Panc1 (cell line): ENCODE measurements at regions not wholly inside any gene's neighbourhood (a gene's known extent, or its start where the extent isn't known, plus 50 kb on each side); places are given as distances from the start of the nearest gene placed in this dataset.

ENCODE experiments used
- POLR2AphosphoS5 ChIP-seq: IDR thresholded peaks from 2 replicates; pipeline ENCODE4 v1.6.1; 2012; ENCODE audit warnings: mild to moderate bottlenecking, low read depth, low read length, moderate library complexity
- SIN3A ChIP-seq: IDR thresholded peaks from 2 replicates; pipeline ENCODE4 v1.6.1; 2012; ENCODE audit warnings: low read depth, mild to moderate bottlenecking, low read length, moderate library complexity, borderline replicate concordance; ENCODE audit not compliant: insufficient read depth
- TCF7L2 ChIP-seq: IDR thresholded peaks from 2 replicates; pipeline ENCODE4 v1.6.1; 2011; ENCODE audit warnings: mild to moderate bottlenecking, low read depth, low read length, inconsistent platforms
- TF ChIP-seq, protein P1 (sequence below): fragments of 450-650 bp; IDR thresholded peaks from 2 replicates; pipeline ENCODE4 v1.5.1; 2017; ENCODE audit warnings: mild to moderate bottlenecking
- TF ChIP-seq, protein P2 (sequence below), 2 experiments: IDR thresholded peaks; 2 replicates each; pipeline ENCODE4 v1.6.1; 2011 to 2012; ENCODE audit warnings: low read depth in 2 of 2, control low read depth in 1 of 2, low read length in 1 of 2, mild to moderate bottlenecking in 1 of 2, moderate library complexity in 1 of 2; ENCODE audit not compliant: insufficient read depth in 1 of 2

DNA sequence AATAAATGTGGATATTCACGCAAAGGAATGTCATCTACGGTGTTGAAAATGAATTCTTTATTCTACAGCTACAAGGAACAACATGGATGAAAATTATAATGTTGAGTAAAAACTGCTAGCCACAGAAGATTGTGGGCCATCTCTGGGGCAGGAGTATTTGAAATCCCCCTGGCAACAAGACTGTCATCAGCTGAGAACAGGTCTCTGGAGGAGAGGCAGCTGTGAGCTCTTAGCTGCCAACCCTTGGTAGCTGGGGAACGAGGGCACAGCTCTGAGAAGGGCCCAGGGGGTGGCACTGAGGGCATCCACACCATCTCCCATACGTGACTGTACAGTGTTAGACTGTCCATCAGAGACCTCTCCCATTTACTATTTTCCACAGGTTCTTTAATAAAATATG, 340.1 kb upstream of the MGMT start:
- TF ChIP-seq POLR2AphosphoS5: no peak
- TF ChIP-seq, protein P1, sequence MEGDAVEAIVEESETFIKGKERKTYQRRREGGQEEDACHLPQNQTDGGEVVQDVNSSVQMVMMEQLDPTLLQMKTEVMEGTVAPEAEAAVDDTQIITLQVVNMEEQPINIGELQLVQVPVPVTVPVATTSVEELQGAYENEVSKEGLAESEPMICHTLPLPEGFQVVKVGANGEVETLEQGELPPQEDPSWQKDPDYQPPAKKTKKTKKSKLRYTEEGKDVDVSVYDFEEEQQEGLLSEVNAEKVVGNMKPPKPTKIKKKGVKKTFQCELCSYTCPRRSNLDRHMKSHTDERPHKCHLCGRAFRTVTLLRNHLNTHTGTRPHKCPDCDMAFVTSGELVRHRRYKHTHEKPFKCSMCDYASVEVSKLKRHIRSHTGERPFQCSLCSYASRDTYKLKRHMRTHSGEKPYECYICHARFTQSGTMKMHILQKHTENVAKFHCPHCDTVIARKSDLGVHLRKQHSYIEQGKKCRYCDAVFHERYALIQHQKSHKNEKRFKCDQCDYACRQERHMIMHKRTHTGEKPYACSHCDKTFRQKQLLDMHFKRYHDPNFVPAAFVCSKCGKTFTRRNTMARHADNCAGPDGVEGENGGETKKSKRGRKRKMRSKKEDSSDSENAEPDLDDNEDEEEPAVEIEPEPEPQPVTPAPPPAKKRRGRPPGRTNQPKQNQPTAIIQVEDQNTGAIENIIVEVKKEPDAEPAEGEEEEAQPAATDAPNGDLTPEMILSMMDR: no peak
- TF ChIP-seq, protein P2, sequence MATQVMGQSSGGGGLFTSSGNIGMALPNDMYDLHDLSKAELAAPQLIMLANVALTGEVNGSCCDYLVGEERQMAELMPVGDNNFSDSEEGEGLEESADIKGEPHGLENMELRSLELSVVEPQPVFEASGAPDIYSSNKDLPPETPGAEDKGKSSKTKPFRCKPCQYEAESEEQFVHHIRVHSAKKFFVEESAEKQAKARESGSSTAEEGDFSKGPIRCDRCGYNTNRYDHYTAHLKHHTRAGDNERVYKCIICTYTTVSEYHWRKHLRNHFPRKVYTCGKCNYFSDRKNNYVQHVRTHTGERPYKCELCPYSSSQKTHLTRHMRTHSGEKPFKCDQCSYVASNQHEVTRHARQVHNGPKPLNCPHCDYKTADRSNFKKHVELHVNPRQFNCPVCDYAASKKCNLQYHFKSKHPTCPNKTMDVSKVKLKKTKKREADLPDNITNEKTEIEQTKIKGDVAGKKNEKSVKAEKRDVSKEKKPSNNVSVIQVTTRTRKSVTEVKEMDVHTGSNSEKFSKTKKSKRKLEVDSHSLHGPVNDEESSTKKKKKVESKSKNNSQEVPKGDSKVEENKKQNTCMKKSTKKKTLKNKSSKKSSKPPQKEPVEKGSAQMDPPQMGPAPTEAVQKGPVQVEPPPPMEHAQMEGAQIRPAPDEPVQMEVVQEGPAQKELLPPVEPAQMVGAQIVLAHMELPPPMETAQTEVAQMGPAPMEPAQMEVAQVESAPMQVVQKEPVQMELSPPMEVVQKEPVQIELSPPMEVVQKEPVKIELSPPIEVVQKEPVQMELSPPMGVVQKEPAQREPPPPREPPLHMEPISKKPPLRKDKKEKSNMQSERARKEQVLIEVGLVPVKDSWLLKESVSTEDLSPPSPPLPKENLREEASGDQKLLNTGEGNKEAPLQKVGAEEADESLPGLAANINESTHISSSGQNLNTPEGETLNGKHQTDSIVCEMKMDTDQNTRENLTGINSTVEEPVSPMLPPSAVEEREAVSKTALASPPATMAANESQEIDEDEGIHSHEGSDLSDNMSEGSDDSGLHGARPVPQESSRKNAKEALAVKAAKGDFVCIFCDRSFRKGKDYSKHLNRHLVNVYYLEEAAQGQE (IDR thresholded peaks at IDR 0.05; ENCODE audit: insufficient read depth in 1 of 2, low read depth in 2 of 2, low read length in 1 of 2): no peak
- no peak for TF ChIP-seq TCF7L2
- TF ChIP-seq SIN3A: no peak
